IMR-90 (cell line): ENCODE measurements at regions not wholly inside any gene's neighbourhood (a gene's known extent, or its start where the extent isn't known, plus 50 kb on each side); places are given as distances from the start of the nearest gene placed in this dataset.

Experiments
- ATAC-seq: fragments of 200-7000 bp; cut with Tn5 transposase; 2 replicates; pipeline ENCODE4 v1.9.1; 2020; ENCODE audit warnings: low read depth, mild to moderate bottlenecking, moderate library complexity
- BruUV-seq: library from RNA; stranded (reverse); fragments of 400-500 nt; replicated peaks from 2 replicates; lab custom pipeline; 2021; lab: Mats Ljungman, UMichigan
- CTCF ChIA-PET: fragments of 300-600 bp; formaldehyde crosslinking; extraction: SDS; loops from one replicate; lab custom pipeline; 2021; ENCODE audit warnings: antibody characterized with exemption; lab: Yijun Ruan, JAX
- POLR2A ChIA-PET: fragments of 300-600 bp; sonication (Branson Sonifier 250); formaldehyde crosslinking; loops from one replicate; lab custom pipeline; 2022; ENCODE audit warnings: antibody characterized with exemption; ENCODE audit not compliant: unreplicated experiment; lab: Charles Lee
- DNase-seq: peaks from one replicate; pipeline ENCODE4 v3.0.0; 2013
- H2AFZ ChIP-seq: replicated peaks from 2 replicates; pipeline ENCODE3; 2013; ENCODE audit warnings: low read length, mild to moderate bottlenecking; ENCODE audit not compliant: poor library complexity
- H2AK5ac ChIP-seq: 2 replicates; pipeline ENCODE4 v1.6.1; 2013; ENCODE audit warnings: low read depth, low read length, inconsistent platforms
- H2AK9ac ChIP-seq: replicated peaks from 2 replicates; pipeline ENCODE3; 2013; ENCODE audit warnings: mild to moderate bottlenecking, low read depth, low read length, moderate library complexity; ENCODE audit not compliant: poor library complexity
- H2BK120ac ChIP-seq: 2 replicates; pipeline ENCODE4 v1.6.1; 2013; ENCODE audit warnings: low read depth, low read length, inconsistent platforms
- H2BK15ac ChIP-seq: 3 replicates; pipeline ENCODE4 v1.6.1; 2013; ENCODE audit warnings: low read depth, low read length, inconsistent platforms
- H2BK20ac ChIP-seq: 2 replicates; pipeline ENCODE4 v1.6.1; 2013; ENCODE audit warnings: low read depth, mild to moderate bottlenecking, inconsistent platforms, low read length, moderate library complexity
- H2BK5ac ChIP-seq: 2 replicates; pipeline ENCODE4 v1.6.1; 2013; ENCODE audit warnings: mild to moderate bottlenecking, low read depth, low read length, inconsistent platforms; ENCODE audit not compliant: poor library complexity, severe bottlenecking
- H3K14ac ChIP-seq: replicated peaks from 2 replicates; pipeline ENCODE4 v1.6.1; 2013; ENCODE audit warnings: low read depth, low read length, inconsistent platforms
- H3K18ac ChIP-seq: 2 replicates; pipeline ENCODE4 v1.6.1; 2013; ENCODE audit warnings: low read depth, low read length, control low read depth
- H3K23ac ChIP-seq: 2 replicates; pipeline ENCODE4 v1.6.1; 2013; ENCODE audit warnings: low read depth, low read length, inconsistent platforms
- H3K27ac ChIP-seq: 2 replicates; pipeline ENCODE4 v1.5.1; 2013; ENCODE audit warnings: mild to moderate bottlenecking, control low read depth, low read length; ENCODE audit not compliant: insufficient read depth
- H3K27me3 ChIP-seq: 2 replicates; pipeline ENCODE4 v1.6.1; 2013; ENCODE audit warnings: low read length; ENCODE audit not compliant: control insufficient read depth, insufficient read depth
- H3K36me3 ChIP-seq: 2 replicates; pipeline ENCODE4 v1.6.1; 2013; ENCODE audit warnings: low read length, mixed read lengths; ENCODE audit not compliant: control insufficient read depth, insufficient read depth
- H3K4ac ChIP-seq: 2 replicates; pipeline ENCODE4 v1.6.1; 2013; ENCODE audit warnings: low read depth, low read length, inconsistent platforms
- H3K4me1 ChIP-seq: 2 replicates; pipeline ENCODE4 v1.6.1; 2013; ENCODE audit warnings: low read length, mixed read lengths; ENCODE audit not compliant: control insufficient read depth, insufficient read depth
- H3K4me2 ChIP-seq: 2 replicates; pipeline ENCODE4 v1.6.1; 2013; ENCODE audit warnings: low read depth, mild to moderate bottlenecking, control low read depth, low read length, moderate library complexity
- H3K4me3 ChIP-seq: 2 replicates; pipeline ENCODE4 v1.5.1; 2013; ENCODE audit warnings: low read depth, mild to moderate bottlenecking, control low read depth, low read length, moderate library complexity; ENCODE audit not compliant: insufficient read depth
- H3K56ac ChIP-seq: 2 replicates; pipeline ENCODE4 v1.6.1; 2013; ENCODE audit warnings: low read length, inconsistent platforms; ENCODE audit not compliant: insufficient read depth; ENCODE audit errors: extremely low read depth
- H3K79me1 ChIP-seq, 2 experiments: 2 replicates each; pipeline ENCODE4 v1.6.1; 2013; ENCODE audit warnings: low read length in 2 of 2, inconsistent platforms in 1 of 2, low read depth in 1 of 2
- H3K9ac ChIP-seq: 2 replicates; pipeline ENCODE4 v1.6.1; 2013; ENCODE audit warnings: low read depth, low read length, control low read depth
- H3K9me1 ChIP-seq: 2 replicates; pipeline ENCODE4 v1.6.1; 2013; ENCODE audit warnings: low read length, inconsistent platforms; ENCODE audit not compliant: insufficient read depth
- H3K9me3 ChIP-seq: 2 replicates; pipeline ENCODE4 v1.6.1; 2013; ENCODE audit warnings: low read length; ENCODE audit not compliant: control insufficient read depth, insufficient read depth
- H4K20me1 ChIP-seq: 2 replicates; pipeline ENCODE4 v1.6.1; 2013; ENCODE audit warnings: low read length, inconsistent platforms; ENCODE audit not compliant: insufficient read depth
- H4K5ac ChIP-seq: 2 replicates; pipeline ENCODE4 v1.6.1; 2013; ENCODE audit warnings: mild to moderate bottlenecking, low read depth, low read length, control low read depth
- H4K8ac ChIP-seq, 2 experiments: 2 replicates each; pipeline ENCODE4 v1.6.1; 2013; ENCODE audit warnings: low read depth in 2 of 2, low read length in 2 of 2, control low read depth in 1 of 2, inconsistent platforms in 1 of 2
- H4K91ac ChIP-seq: 2 replicates; pipeline ENCODE4 v1.6.1; 2013; ENCODE audit warnings: low read depth, low read length, inconsistent platforms; ENCODE audit not compliant: insufficient read depth
- BHLHE40 ChIP-seq: fragments of 150-350 bp; IDR thresholded peaks from 2 replicates; pipeline ENCODE4 v1.6.1; 2016; ENCODE audit warnings: mild to moderate bottlenecking, low read depth, low read length
- CEBPB ChIP-seq: IDR thresholded peaks from 2 replicates; pipeline ENCODE4 v1.6.1; 2012; ENCODE audit warnings: low read depth, low read length, improper control_type of control experiment
- CHD1 ChIP-seq: IDR thresholded peaks from 2 replicates; pipeline ENCODE4 v1.6.1; 2012; ENCODE audit warnings: low read depth, low read length, improper control_type of control experiment
- CTCF ChIP-seq: conservative IDR thresholded peaks from 2 replicates; pipeline ENCODE4 v1.5.1; 2012; ENCODE audit warnings: mild to moderate bottlenecking, low read depth, low read length, improper control_type of control experiment
- ELK1 ChIP-seq: fragments of 150-350 bp; IDR thresholded peaks from 2 replicates; pipeline ENCODE4 v1.6.1; 2016; ENCODE audit warnings: low read depth, mild to moderate bottlenecking, low read length, moderate library complexity, borderline replicate concordance
- FOS ChIP-seq: fragments of 150-350 bp; IDR thresholded peaks from 2 replicates; pipeline ENCODE4 v1.6.1; 2016; ENCODE audit warnings: low read depth, low read length
- MAFK ChIP-seq: IDR thresholded peaks from 2 replicates; pipeline ENCODE4 v1.6.1; 2012; ENCODE audit warnings: low read depth, low read length, improper control_type of control experiment
- MAZ ChIP-seq: IDR thresholded peaks from 2 replicates; pipeline ENCODE4 v1.6.1; 2012; ENCODE audit warnings: low read depth, mild to moderate bottlenecking, low read length, improper control_type of control experiment, moderate library complexity, borderline replicate concordance
- MXI1 ChIP-seq: IDR thresholded peaks from 2 replicates; pipeline ENCODE4 v1.6.1; 2012; ENCODE audit warnings: low read depth, mild to moderate bottlenecking, low read length, moderate library complexity, borderline replicate concordance
- NFE2L2 ChIP-seq: fragments of 150-350 bp; IDR thresholded peaks from 2 replicates; pipeline ENCODE4 v1.6.1; 2016; ENCODE audit warnings: low read depth, mild to moderate bottlenecking, low read length
- POLR2A ChIP-seq: IDR thresholded peaks from 2 replicates; pipeline ENCODE4 v1.6.1; 2012; ENCODE audit warnings: mild to moderate bottlenecking, low read depth, low read length
- RAD21 ChIP-seq: IDR thresholded peaks from 2 replicates; pipeline ENCODE4 v1.6.1; 2012; ENCODE audit warnings: low read length, improper control_type of control experiment
- RCOR1 ChIP-seq: IDR thresholded peaks from 2 replicates; pipeline ENCODE4 v1.6.1; 2012; ENCODE audit warnings: mild to moderate bottlenecking, low read length, improper control_type of control experiment; ENCODE audit not compliant: insufficient replicate concordance
- RFX5 ChIP-seq: IDR thresholded peaks from 2 replicates; pipeline ENCODE4 v1.8.0; 2012; ENCODE audit warnings: low read depth, mild to moderate bottlenecking, low read length, moderate library complexity
- SMC3 ChIP-seq: fragments of 150-350 bp; IDR thresholded peaks from 2 replicates; pipeline ENCODE4 v1.6.1; 2016; ENCODE audit warnings: low read depth, mild to moderate bottlenecking, antibody characterized with exemption, low read length, moderate library complexity
- USF2 ChIP-seq: fragments of 150-350 bp; IDR thresholded peaks from 2 replicates; pipeline ENCODE4 v1.6.1; 2017; ENCODE audit warnings: mild to moderate bottlenecking, antibody characterized with exemption, low read length, low read depth
- WGBS, 2 experiments: methylation state at CpG; one replicate each; pipeline versions ENCODE4 v1.1.5 to v1.1.7; 2013; ENCODE audit warnings: missing lambda C conversion rate in 2 of 2; ENCODE audit not compliant: insufficient read length in 1 of 2; ENCODE audit errors: extremely low coverage in 2 of 2; 5-methylcytosine and 5-hydroxymethylcytosine counted together
- dilution Hi-C: fragments of 300-500 bp; cut with HindIII; formaldehyde crosslinking; loops from one replicate; pipeline ENCODE4 v1.14.3; 2018; ENCODE audit warnings: low sequenced_read_pairs; ENCODE audit not compliant: unreplicated experiment
- in situ Hi-C: fragments of 300-500 bp; cut with MboI; formaldehyde crosslinking; loops from 3 replicates; pipeline ENCODE4 v1.14.3; 2019; ENCODE audit warnings: low sequenced_read_pairs, inconsistent platforms, mixed read lengths
- intact Hi-C: fragments of 100-400 bp; cut with micrococcal nuclease; formaldehyde crosslinking; loops from 2 replicates; pipeline ENCODE4 v1.10.0; 2022

DNA sequence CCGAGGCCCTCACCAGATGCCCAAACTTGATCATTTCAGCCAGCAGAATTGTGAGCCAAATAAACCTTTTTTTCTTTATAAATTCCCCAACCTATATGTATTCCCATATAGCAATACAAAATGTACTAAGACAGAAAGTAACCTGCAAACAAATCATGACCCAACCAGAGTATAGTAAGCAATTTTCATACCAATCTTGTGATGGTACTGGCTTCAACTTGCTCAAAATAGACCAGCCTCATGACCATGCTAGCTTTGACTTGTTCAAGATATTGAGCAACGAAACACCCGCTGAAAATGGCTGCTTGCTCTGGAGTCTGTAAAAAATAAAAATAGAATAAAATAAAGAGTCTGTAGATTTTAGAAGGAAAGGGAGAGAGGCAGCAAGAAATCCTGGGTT lies 97.6 kb downstream of the C1D start:
- dilution Hi-C loops = no loop called here
- Histone ChIP-seq H3K4ac (no peak overlapping the region), H2AK5ac (no peak overlapping the region), H2AK9ac (no peak overlapping the region), H4K8ac (no peak overlapping the region), H2AFZ (no peak overlapping the region), H3K18ac (no peak overlapping the region), H3K4me1 (no peaks in the 10 kb centered on the region), H2BK5ac (no peak overlapping the region), H2BK20ac (no peak overlapping the region), H3K9ac (no peak overlapping the region), H4K20me1 (no peaks in the 10 kb centered on the region), H3K79me1 (no peaks in the 10 kb centered on the region), H4K5ac (no peak overlapping the region), H3K9me1 (no peaks in the 10 kb centered on the region), H2BK15ac (no peak overlapping the region), H3K36me3 (no peaks in the 10 kb centered on the region), H3K27me3 (peaks cover 16% of the 10 kb centered on the region), H3K23ac (no peak overlapping the region), H4K91ac (no peak overlapping the region), H3K4me2 (no peak overlapping the region), H2BK120ac (no peak overlapping the region), H3K4me3 (no peak overlapping the region), H3K9me3 (no peaks in the 10 kb centered on the region), H3K27ac (no peak overlapping the region), H3K56ac (no peak overlapping the region), H3K14ac (no peak overlapping the region)
- TF ChIP-seq RCOR1 (no peak), CEBPB (no peak), BHLHE40 (no peak), CHD1 (no peak), FOS (no peak), RAD21 (no peak), RFX5 (no peak), ELK1 (no peak), MAFK (no peak), MAZ (no peak), NFE2L2 (no peak), USF2 (no peak), SMC3 (no peak), POLR2A (no peak), MXI1 (no peak), CTCF (no peak)
- ATAC-seq (no peak), DNase-seq (no peak)
- WGBS, 2 experiments = 80% methylated on average over 1 of the region's 3 CpGs; no CpG with 5 or more reads in 1 of the 2 experiments
- intact Hi-C loops = no loop called here
- BruUV-seq = no TSS peak
- ChIA-PET CTCF (interaction anchor here (1.5 to 1.7 kb wide), 2 partner anchors 10 to 12 kb away, joined by 4 to 6 read pairs; no protein-coding TSS in a partner anchor), POLR2A (interaction anchor here (0.7 kb wide), 1 partner anchor 13 kb away, joined by 3 read pairs; no protein-coding TSS in a partner anchor)
- in situ Hi-C loops = no loop called here
